Breast epithelium (tissue), 4 donors: ENCODE measurements at regions not wholly inside any gene's neighbourhood (a gene's known extent, or its start where the extent isn't known, plus 50 kb on each side); places are given as distances from the start of the nearest gene placed in this dataset.

Experiments
- DNase-seq, 2 donors: peaks; one replicate each; pipeline ENCODE4 v3.0.0-alpha.2; 2019; ENCODE audit warnings: low spot score in 2 of 2
- H3K27ac ChIP-seq, 2 donors: fragments of 200-600 bp; sonication (generic) in 1 of 2; one replicate each; pipeline ENCODE4 v1.5.1; 2016 to 2019; ENCODE audit warnings: mild to moderate bottlenecking in 1 of 2
- H3K27me3 ChIP-seq, 2 donors: fragments of 200-600 bp; sonication (generic) in 1 of 2; one replicate each; pipeline versions ENCODE4 v1.5.1 to v1.6.0; 2017 to 2019; ENCODE audit warnings: control low read depth in 1 of 2, mild to moderate bottlenecking in 1 of 2
- H3K36me3 ChIP-seq: fragments of 200-600 bp; one replicate; pipeline ENCODE4 v1.5.1; 2019
- H3K4me1 ChIP-seq, 2 donors: fragments of 200-600 bp; sonication (generic); one replicate each; pipeline ENCODE4 v1.5.1; 2016 to 2019; ENCODE audit warnings: control low read depth in 1 of 2
- H3K4me3 ChIP-seq, 3 donors: fragments of 200-600 bp; sonication (generic); 1 replicate in 2 of 3; 2 replicates in 1 of 3; pipeline ENCODE4 v1.5.1; 2016 to 2019; ENCODE audit warnings: mild to moderate bottlenecking in 3 of 3, moderate library complexity in 2 of 3
- H3K9me3 ChIP-seq, 2 donors: fragments of 200-600 bp; sonication (generic) in 1 of 2; one replicate each; pipeline ENCODE4 v1.5.1; 2016 to 2019; ENCODE audit warnings: control low read depth in 1 of 2
- CTCF ChIP-seq, 3 donors: fragments of 450-650 bp; IDR thresholded peaks; one replicate each; pipeline ENCODE4 v1.5.1; 2016 to 2017; ENCODE audit warnings: antibody characterized with exemption in 3 of 3, mild to moderate bottlenecking in 3 of 3, moderate library complexity in 3 of 3
- POLR2A ChIP-seq: fragments of 450-650 bp; IDR thresholded peaks from one replicate; pipeline ENCODE4 v1.6.1; 2016; ENCODE audit warnings: antibody characterized with exemption, mild to moderate bottlenecking, moderate library complexity
- POLR2AphosphoS5 ChIP-seq, 3 donors: sonication (generic); formaldehyde crosslinking; IDR thresholded peaks; one replicate each; pipeline ENCODE4 v1.6.1; 2017; ENCODE audit warnings: antibody characterized with exemption in 3 of 3
- intact Hi-C: fragments of 100-400 bp; cut with DNase I; formaldehyde crosslinking; loops from one replicate; pipeline ENCODE4 v1.15.1; 2023; ENCODE audit warnings: low total_unique reads

- intact Hi-C loops, result no loop called here
- Histone ChIP-seq H3K27me3 (no peaks in the 10 kb centered on the region), H3K9me3 (no peaks in the 10 kb centered on the region), H3K36me3 (no peaks in the 10 kb centered on the region), H3K4me3 (no peak overlapping the region), H3K4me1 (no peaks in the 10 kb centered on the region), H3K27ac (no peak overlapping the region)
- DNase-seq, result no peak
- no peak for TF ChIP-seq POLR2A
- no peak for TF ChIP-seq CTCF (IDR thresholded peaks at IDR 0.05)
- no peak for TF ChIP-seq POLR2AphosphoS5 (IDR thresholded peaks at IDR 0.05)
Measured at GRCh38 chr1:189609167-189609566, 868.5 kb downstream of the BRINP3 start.

DNA sequence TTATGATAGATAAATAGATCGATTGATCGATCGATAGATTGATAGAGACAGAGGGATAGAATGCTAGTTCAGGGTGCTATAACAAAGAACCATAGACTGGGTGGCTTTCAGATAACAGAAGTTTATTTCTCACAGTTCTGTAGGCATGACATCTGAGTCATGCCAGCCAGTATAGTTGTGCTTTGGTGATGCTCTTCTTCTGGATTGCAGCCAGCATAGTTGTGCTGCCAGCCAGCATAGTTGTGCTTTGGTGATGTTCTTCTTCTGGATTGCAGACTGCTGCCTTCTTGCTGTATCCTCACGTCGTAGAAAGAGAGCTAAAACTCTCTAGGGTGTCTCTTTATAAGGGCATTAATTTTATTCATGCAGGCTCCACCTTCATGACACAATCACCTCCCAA, 860.8 kb downstream of the BRINP3 start:
- DNase-seq, result no peak
- H3K27me3 ChIP-seq, result no peaks in the 10 kb centered on the region
- intact Hi-C loops, result no loop called here
- TF ChIP-seq POLR2A (no peak), CTCF (IDR thresholded peaks at IDR 0.05) (no peak), POLR2AphosphoS5 (IDR thresholded peaks at IDR 0.05) (no peak)
- H3K27ac ChIP-seq, result no peak overlapping the region
- H3K9me3 ChIP-seq, result no peaks in the 10 kb centered on the region
- no peaks in the 10 kb centered on the region for H3K36me3 ChIP-seq
- no peaks in the 10 kb centered on the region for H3K4me1 ChIP-seq
- no peak overlapping the region for H3K4me3 ChIP-seq

- H3K36me3 ChIP-seq, result no peaks in the 10 kb centered on the region
- no peak overlapping the region for H3K27ac ChIP-seq
- DNase-seq, result no peak
- no peak for TF ChIP-seq POLR2AphosphoS5 (IDR thresholded peaks at IDR 0.05)
- TF ChIP-seq POLR2A, result no peak
- no peak for TF ChIP-seq CTCF (IDR thresholded peaks at IDR 0.05)
- intact Hi-C loops, result no loop called here
- H3K27me3 ChIP-seq, result no peaks in the 10 kb centered on the region
- H3K4me3 ChIP-seq, result no peak overlapping the region
- no peaks in the 10 kb centered on the region for H3K9me3 ChIP-seq
- H3K4me1 ChIP-seq, result no peaks in the 10 kb centered on the region
Measured at GRCh38 chr1:189619682-189620332, 857.9 kb downstream of the BRINP3 start.

DNA sequence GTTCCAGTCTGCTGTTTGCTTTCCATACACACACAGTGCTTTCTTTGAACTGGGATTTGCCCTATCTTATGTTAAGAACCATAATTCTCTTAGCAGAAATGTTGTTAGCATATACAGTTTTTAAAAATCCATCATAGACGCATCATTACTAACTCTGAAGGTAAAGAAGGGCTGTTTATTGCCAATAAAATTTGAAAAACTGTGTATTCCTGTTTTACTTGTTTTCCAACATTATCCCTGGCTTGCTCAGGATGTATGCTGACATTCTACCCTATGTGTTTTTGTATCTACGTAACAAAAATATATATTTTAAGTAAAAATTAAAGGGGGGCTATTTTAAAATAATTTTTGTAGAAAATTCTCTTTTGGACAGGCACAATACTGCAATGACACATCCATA, 857.2 kb downstream of the BRINP3 start:
- Histone ChIP-seq H3K4me3 (no peak overlapping the region), H3K27me3 (no peaks in the 10 kb centered on the region), H3K27ac (no peak overlapping the region), H3K9me3 (no peaks in the 10 kb centered on the region), H3K36me3 (no peaks in the 10 kb centered on the region), H3K4me1 (no peaks in the 10 kb centered on the region)
- intact Hi-C loops, result no loop called here
- no peak for DNase-seq
- TF ChIP-seq CTCF (IDR thresholded peaks at IDR 0.05) (no peak), POLR2AphosphoS5 (IDR thresholded peaks at IDR 0.05) (no peak), POLR2A (no peak)

DNA sequence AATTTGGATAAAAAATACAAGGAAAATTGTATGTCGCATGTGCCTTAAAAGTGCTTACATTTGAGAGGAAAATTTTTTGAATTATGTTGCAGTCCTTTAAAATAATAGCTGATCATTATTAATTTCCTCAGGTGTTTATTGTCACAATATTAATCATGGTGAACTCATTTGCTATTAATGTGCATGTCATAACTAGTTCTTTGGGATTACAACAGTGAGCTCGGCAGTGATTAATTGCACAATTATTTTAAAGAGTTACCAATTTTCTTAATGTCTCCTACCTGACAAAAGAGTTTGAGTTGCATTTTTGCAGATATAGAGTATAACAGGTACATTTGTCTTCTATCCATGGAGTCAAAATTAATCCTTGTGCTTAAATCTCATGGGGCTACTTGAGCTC, 854.3 kb downstream of the BRINP3 start:
- no peak for TF ChIP-seq CTCF (IDR thresholded peaks at IDR 0.05)
- TF ChIP-seq POLR2A, result no peak
- TF ChIP-seq POLR2AphosphoS5 (IDR thresholded peaks at IDR 0.05), result no peak
- Histone ChIP-seq H3K4me1 (no peaks in the 10 kb centered on the region), H3K27me3 (no peaks in the 10 kb centered on the region), H3K4me3 (no peak overlapping the region), H3K36me3 (no peaks in the 10 kb centered on the region), H3K27ac (no peak overlapping the region), H3K9me3 (no peaks in the 10 kb centered on the region)
- DNase-seq, result no peak
- intact Hi-C loops, result no loop called here
